Kidney tubule cell (primary cell): ENCODE measurements at regions not wholly inside any gene's neighbourhood (a gene's known extent, or its start where the extent isn't known, plus 50 kb on each side); places are given as distances from the start of the nearest gene placed in this dataset.
A peak's percentile ranks its signal among the peaks of the same experiment; 100 is the strongest.
"Not testable (repeated sequence)": the region's sequence is repeated elsewhere in the genome, so short reads cannot be mapped to it uniquely, and the experiment has no call there.

Source experiments
- DNase-seq: peaks from one replicate; pipeline ENCODE4 v3.0.0-alpha.2; 2018; ENCODE audit warnings: low spot score

- no peak for DNase-seq
These were observed 323.9 kb downstream of the NNT start for GRCh38 chr5:43926923-43927322.

DNA sequence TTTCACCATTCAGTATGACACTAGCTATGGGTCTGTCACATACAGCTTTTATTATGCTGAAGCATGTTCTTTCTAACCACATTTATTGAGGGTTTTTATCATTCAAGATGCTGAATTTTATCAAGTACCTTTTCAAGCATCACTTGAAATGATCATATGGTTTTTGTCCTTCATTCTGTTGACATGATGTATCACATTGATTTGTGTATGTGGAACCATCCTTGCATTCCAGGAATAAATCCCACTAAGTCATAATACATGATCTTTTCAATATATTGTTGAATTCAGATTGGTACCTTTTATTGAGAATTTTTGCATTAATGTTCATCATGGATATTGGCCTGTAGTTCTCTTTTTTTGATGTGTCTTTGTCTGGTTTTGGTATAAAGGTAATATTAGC, 317.4 kb downstream of the NNT start:
- DNase-seq, result no peak

- no peak for DNase-seq
These were observed 314.9 kb downstream of the NNT start for GRCh38 chr5:43917925-43918324.

- no peak for DNase-seq
These were observed 300.1 kb downstream of the NNT start for GRCh38 chr5:43903129-43903528.

DNA sequence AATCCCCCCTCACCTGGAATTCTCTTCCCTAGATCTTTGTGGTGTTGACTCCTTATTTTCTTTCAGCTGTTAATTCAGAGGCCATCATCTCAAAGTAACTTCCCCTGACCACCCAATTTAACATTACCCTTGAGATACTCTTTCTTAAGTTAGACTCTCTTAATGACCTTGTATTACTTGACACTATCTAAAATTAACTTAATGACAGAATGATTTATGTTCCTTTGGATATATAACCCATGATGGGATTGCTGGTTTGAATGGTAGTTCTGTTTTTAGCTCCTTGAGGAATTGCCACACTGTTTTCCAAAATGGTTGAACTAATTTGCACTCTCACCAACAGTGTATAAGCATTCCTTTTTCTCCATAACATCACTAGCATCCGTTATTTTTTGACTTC, 298.0 kb downstream of the NNT start:
- DNase-seq, result no peak

DNA sequence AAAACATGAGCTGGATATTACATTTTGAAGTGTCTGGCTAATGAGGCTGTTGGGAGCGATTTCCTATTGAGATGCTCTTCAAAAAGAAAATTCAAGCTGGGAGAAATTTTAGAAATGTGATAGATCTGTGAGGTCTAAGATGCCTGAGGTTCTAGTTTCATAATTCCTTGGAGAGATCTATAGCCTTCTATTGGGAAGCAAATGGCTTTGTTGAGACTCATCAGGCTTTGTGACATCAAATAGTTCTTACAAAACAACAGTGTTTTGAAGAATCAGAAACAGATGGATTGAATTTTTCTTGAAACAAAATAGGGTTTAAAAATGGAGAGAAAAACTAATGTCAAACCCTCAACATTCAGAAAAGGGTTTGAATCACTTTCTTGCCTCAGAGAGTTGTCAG, 292.9 kb downstream of the NNT start:
- DNase-seq, result no peak

- DNase-seq, result no peak
These were observed 291.1 kb downstream of the NNT start for GRCh38 chr5:43893951-43894684.

GRCh38 chr5:43891112-43891511, 288.1 kb downstream of the NNT start:
- DNase-seq, result no peak

DNA sequence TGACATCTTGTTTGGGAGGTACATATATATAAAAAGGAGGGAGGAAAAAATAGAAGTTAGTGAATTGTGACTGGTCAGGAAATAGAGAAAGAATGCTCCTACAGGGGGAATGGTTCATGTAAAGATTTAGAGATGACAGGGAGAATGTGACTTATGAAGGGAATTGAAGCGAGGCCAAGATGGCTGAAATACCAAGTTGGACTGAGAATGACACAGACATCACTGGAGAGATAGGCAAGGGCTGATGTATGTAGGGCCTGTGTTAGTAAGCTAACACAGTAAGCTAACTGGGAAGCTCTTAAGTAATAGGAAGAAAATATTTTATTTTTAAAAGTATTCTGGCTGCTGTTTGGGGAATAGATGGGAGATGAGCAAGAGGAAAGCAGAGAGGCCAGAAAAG, 286.3 kb downstream of the NNT start:
- DNase-seq, result no peak

GRCh38 chr5:43875741-43876140, 272.8 kb downstream of the NNT start:
- DNase-seq, result no peak

DNA sequence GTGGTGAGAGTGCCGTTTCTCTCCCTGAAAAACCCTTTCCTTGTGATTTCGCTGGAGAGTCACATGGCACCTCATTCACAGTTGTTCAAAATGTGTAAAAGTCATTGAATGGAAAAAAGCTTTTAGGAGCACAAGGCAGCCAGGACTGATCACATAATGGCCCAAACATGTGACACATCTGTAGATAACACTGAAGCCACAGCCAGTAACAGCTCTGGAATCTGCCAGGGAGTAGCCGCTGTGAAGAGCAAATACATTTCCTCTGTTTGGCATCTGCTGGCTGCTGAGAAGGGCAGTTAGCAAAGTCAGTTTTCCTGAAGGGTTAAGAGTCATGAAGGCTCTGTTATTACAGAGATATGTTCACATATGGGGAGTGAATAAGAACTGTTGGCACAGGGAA, 271.8 kb downstream of the NNT start:
- peak; percentile 4 for DNase-seq

DNA sequence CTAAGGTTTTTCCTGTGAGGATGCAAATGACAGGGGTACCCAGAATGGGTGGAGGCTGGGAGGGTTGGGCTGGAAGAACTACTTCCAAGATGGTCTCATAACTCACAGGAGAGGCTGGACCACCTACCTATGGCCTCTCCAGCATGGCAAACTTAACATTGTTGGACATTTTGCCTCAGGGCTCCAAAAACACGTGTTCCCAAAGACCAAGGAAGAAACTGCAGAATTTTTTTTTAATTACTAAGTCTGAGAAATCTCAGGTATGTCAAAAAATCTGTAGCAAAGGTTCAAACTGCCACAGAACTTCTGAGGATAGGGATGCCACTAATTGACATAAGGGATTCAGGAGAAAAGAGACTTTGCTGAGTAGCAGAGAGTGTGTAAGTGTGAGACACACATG, 270.8 kb downstream of the NNT start:
- DNase-seq, result no peak

DNA sequence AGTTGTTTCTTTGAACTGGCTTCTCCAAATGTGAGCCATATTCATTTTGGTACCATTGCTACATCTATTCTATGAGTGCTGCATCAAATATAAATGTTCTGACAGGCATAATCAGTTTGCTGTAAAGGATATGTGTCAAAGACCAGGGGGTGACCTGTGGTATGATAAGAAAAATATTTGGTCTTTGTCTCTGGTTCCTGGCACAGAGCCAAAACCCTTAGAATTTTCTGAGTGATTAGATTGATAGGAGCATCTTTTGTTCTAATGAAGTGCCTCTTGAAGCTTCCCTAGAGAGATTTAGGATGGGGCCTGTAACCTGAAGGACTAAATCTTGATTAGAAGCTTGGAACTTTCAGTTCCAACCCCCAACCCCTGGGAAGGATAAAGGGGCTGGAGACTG, 256.3 kb downstream of the NNT start:
- DNase-seq, result no peak

DNA sequence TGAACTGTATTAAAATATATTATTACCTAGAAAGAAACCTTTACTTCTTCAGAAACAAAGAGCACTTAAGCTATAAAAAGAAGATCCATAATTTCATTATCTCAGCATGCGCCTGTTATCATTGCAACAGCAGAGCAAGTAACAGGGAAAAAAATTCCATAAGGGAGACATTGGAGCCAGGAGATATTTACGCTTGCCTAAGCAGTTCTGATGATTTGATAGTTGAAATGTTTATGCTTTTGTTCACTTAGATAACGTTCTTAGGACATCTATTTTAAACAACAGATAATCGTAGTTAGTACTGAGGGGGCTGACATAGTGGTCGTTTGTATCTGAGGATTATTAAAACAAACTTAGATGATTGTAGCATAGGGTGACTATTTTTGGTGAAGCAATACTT, 252.5 kb downstream of the NNT start:
- DNase-seq, result no peak

DNA sequence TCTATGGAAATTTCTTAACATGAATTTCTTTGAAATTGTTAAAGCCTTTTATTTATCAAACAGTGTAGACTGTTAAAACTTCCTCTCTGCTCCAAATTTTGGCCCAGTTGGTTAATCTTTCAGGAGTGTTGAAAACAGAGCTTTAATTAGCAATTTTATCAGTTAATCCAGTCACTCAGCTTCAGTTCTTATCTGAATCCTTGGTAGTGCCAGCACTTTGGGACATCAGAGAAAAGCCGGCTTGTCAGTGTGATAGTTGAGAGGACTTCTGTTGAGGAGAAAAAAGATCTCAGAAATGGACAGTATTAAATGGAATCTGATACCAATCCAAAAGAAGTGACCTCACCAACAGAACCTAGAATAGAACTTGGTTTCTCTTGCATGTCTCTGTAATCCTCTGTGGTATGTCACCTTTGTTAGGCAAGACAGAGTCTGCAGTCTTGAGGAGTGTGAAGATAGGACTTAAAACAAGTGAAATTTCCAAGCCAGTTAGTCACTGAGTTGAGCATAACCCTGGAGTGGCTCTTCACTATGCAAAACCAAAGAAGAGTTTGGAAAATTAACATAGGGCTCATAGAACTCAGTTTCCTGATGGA, 251.8 kb downstream of the NNT start:
- DNase-seq, result no peak

- DNase-seq, result no peak
These were observed 249.3 kb downstream of the NNT start for GRCh38 chr5:43852279-43852678.

GRCh38 chr5:43851741-43852140, 248.8 kb downstream of the NNT start:
- DNase-seq, result no peak

- DNase-seq, result no peak
These were observed 237.6 kb downstream of the NNT start for GRCh38 chr5:43840424-43841125.

DNA sequence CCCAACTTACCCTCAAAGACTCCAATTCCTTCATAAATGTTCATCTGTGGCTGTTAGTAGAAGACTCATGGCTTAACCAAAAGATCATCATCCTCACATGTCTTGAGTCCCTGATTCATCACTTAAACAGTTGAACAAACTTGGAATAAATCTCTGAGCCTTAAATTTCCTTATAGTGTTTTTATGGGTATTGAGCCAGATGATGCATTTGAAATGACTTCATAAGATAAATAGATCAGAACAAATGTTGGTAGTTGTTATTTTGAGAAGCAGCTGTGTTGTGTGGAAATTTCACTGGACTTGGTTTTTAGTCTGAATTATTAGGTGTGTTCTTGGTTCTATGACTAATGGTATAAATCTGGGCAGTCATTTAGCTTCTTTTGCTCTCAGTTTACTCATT, 236.2 kb downstream of the NNT start:
- peak; percentile 25 for DNase-seq

DNA sequence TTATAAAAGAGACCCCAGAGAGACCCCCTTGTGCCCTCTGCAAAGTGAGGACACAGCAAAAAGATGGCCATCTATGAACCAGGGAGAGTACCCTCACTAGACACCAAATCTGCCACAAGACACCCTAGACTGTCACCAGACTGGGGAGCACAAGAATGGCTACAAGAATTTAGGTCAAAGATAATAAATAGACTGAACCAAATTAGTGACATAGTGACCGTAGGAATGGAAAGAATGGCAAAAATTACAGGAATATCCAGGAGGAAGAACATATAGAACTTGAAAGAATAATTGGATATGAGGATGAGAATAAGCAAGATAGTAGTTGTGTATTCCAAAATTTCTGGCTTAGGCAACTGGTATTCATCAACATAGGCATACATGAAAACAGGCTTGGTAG, 235.0 kb downstream of the NNT start:
- no peak for DNase-seq

DNA sequence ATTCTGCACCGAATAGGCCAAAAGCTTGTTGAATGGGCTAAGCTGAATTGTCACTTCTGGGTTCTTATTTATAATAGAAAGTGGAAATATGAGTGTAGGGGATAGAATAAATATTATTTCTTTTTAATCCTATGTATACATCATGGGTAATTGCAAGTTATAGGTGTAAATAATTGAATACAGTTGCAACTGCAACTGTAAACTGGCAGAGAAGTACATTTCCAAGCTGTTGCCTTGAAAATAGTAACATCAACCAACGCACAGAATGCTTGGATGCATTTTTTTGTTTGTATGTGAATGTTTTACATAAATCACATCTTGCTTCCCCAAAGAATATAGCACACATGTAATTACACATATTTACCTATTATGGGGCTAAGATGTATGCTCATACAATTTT, 234.1 kb downstream of the NNT start:
- no peak for DNase-seq

DNA sequence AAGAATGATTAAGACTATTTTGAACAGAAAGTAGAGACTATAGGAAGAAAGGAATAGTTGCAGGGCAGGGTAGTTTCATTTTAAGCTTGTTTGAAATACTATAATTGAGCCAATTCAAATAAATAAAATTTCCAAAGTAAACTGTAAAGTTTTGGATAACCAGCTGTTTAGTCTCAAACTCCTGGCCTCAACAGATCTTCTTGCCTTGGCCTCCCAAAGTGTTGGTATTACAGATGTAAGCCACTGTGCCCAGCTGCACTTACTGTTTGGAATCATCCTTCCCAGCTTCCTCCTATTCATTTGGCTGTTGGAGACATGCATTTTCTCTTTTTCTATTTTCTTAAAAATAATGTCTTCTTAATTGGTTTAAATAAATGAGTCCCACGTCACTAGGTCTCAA, 231.0 kb downstream of the NNT start:
- DNase-seq, result no peak

- not testable (repeated sequence) for DNase-seq
These were observed 221.5 kb downstream of the NNT start for GRCh38 chr5:43824325-43824964.
